ENCODE measurements at regions not wholly inside any gene's neighbourhood (a gene's known extent, or its start where the extent isn't known, plus 50 kb on each side); places are given as distances from the start of the nearest gene placed in this dataset.

- Histone ChIP-seq H3K23me2 (ENCODE audit: insufficient read length, low read depth, low read length, poor library complexity, severe bottlenecking) (no peaks in the 10 kb centered on the region), H2BK12ac (ENCODE audit: insufficient read length, low read depth, low read length) (no peak overlapping the region), H3K27ac (ENCODE audit: insufficient read length, low read depth, low read length) (no peak overlapping the region), H3T11ph (ENCODE audit: low read length) (no peak overlapping the region), H3K18ac (ENCODE audit: insufficient read length, low read depth, low read length) (no peak overlapping the region), H4K91ac (ENCODE audit: insufficient read length, low read depth, low read length) (no peak overlapping the region), H3K56ac (ENCODE audit: insufficient read length, low read depth, low read length) (no peak overlapping the region), H2AFZ (ENCODE audit: low read length) (no peak overlapping the region), H3K23ac (ENCODE audit: insufficient read length, low read depth, low read length) (no peak overlapping the region), H3K9me3 (ENCODE audit: control insufficient read depth, low read depth, low read length) (no peaks in the 10 kb centered on the region), H3K14ac (ENCODE audit: insufficient read depth, low read length) (no peak overlapping the region), H4K8ac (replicated peaks; ENCODE audit: insufficient read length, low read depth, low read length) (no peak overlapping the region), H3K9ac (ENCODE audit: extremely low read depth, insufficient read length, low read length) (no peak overlapping the region), H2AK5ac (ENCODE audit: insufficient read length, low read length) (no peak overlapping the region), H3K79me2 (ENCODE audit: insufficient read depth, low read length) (no peaks in the 10 kb centered on the region), H3K4me2 (ENCODE audit: insufficient read depth, insufficient read length, low read length) (no peak overlapping the region), H4K5ac (ENCODE audit: insufficient read length, low read depth, low read length) (no peak overlapping the region), H2BK5ac (ENCODE audit: insufficient read length, low read length) (no peak overlapping the region), H2BK20ac (ENCODE audit: low read depth, low read length, poor library complexity, severe bottlenecking) (no peak overlapping the region), H3K4ac (ENCODE audit: low read depth, low read length) (no peak overlapping the region), H4K20me1 (ENCODE audit: control insufficient read depth, insufficient read depth, insufficient read length) (no peaks in the 10 kb centered on the region), H3K27me3 (ENCODE audit: insufficient read depth, low read length) (no peaks in the 10 kb centered on the region), H3K79me1 (ENCODE audit: insufficient read depth, low read depth, low read length, poor library complexity, severe bottlenecking) (no peaks in the 10 kb centered on the region), H2BK120ac (ENCODE audit: low read depth, low read length, poor library complexity, severe bottlenecking) (no peak overlapping the region), H2BK15ac (ENCODE audit: low read depth, low read length) (no peak overlapping the region), H3K4me1 (ENCODE audit: insufficient read depth, low read length) (no peaks in the 10 kb centered on the region)
- Mint-ChIP-seq H3K4me1 (no peaks in the 10 kb centered on the region), H3K36me3 (ENCODE audit: insufficient read depth in 1 of 3, low read depth in 3 of 3) (no peaks in the 10 kb centered on the region), H3K4me3 (no peak overlapping the region), H3K9me3 (peaks cover 0 to 1% of the 10 kb centered on the region in 2 experiments; a peak in 1 of 5 replicates), H3K27me3 (ENCODE audit: low read depth) (peaks cover 22% of the 10 kb centered on the region), H3K27ac (no peak overlapping the region; a peak in 1 of 7 replicates)
- DNase-seq = no peak
- WGBS (ENCODE audit: extremely low coverage, insufficient read length, low lambda C conversion rate) = no CpG with 5 or more reads among the region's 5 CpGs
- no peak for TF ChIP-seq CTCF (conservative IDR thresholded peaks at IDR 0.05)
These were observed 429.4 kb upstream of the B3GAT1 start for GRCh38 chr11:134841411-134841810.
